Activated CD4-positive, alpha-beta T cell treated with anti-CD3 and anti-CD28 coated beads for 4 hours (primary cell): ENCODE measurements at regions not wholly inside any gene's neighbourhood (a gene's known extent, or its start where the extent isn't known, plus 50 kb on each side); places are given as distances from the start of the nearest gene placed in this dataset.

ENCODE experiments used
- DNase-seq, 2 donors: peaks; one replicate each; pipeline ENCODE4 v3.0.0-alpha.2; 2020

DNA sequence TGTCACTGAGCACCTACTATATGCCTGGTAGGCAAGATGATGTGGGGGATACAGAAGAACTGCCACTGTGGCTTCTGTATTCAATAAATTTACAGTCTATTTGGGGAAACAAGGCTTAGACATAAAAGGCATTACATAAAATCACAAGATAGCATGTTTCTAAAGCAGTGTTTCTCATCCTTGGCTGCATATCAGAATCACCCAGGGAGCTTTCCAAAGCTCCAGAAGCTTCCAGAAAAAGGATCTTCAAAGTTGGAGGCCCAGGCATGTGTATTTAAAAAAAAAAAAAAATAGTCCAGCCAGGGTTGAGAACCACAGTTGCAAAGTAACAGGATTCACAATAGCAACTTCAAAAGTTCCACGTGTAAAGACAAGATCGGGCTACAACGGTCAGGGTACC lies 112.4 kb upstream of the SPACA1 start:
- no peak for DNase-seq

DNA sequence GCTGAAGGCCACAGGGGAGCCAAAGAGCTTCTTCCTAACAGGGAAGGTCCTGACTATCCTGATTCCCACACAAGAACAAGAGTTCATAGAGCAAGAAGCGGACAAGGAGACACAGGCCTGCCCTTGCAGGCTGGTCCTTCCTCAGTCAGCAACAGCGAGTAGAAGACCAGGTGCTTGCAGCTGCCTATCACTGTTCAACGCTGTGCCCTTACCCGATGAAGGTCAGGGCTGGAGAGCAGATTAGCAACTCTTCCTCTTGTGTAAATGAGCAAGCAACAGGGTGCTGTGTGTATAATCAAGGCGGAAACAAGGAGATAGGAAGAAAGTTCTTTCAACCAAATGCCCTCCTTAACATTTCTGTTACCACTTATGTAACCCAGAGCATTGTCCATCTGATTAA lies 115.3 kb upstream of the SPACA1 start:
- DNase-seq = no peak

DNA sequence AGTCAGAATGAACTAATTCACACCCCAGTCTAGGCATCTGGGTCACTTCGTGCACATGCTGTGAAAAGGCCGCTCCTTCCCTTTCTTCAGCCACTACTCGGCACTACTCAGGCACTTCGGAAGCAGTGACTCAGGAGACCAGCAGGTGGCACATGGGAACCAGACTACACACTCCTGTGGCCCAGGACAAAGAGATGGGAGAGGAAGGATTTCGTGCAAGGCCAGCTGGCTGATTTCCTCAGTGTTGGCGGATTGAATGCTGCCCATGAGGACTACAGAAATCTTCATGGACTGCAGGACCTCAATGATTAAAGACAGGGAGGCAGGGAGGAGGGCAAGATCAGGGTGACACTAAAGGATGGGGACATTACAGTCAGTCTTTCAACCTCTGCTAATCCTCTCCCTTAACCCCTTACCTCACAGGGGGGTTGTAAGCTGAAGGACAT lies 117.8 kb upstream of the SPACA1 start:
- peak; percentile 37 to 42 for DNase-seq

DNA sequence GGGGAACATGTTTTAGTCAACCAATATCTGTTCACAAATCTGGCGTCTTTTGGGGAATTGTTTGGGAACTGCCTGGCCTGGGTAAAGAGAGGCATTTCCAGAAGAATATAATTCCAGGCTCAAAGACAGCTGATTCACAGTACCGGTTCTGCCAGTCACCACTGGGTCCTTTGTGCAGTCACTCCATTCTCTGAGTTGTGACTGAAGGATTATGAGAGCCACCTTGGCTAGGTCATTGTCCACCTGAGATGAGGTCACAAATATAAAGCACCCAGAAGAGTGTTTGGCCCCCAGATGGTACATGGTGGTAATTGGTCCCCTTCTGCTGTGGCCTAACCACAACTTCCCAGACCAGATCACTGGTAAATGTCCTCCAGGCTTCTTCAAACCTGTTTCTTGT lies 121.0 kb upstream of the SPACA1 start:
- DNase-seq = no peak

DNA sequence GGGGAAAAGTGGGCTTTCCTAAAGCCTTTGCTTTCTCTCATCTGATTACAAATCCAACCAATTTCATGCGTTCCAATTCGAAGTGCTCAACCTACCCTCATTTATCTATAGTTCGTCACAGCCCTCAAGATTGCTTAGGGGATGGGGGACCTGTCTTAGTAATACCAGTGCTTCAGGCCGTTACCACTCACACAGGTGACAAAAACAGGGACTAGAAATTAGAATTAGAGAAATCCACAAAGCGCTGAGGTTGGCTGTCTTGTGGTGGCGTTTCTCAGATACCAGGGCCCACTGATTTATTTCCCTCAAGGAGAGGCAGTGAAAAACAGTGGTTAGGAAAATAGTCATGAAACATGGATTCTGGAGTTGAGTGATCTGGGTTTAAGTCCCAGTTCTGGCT lies 121.6 kb upstream of the SPACA1 start:
- no peak for DNase-seq

DNA sequence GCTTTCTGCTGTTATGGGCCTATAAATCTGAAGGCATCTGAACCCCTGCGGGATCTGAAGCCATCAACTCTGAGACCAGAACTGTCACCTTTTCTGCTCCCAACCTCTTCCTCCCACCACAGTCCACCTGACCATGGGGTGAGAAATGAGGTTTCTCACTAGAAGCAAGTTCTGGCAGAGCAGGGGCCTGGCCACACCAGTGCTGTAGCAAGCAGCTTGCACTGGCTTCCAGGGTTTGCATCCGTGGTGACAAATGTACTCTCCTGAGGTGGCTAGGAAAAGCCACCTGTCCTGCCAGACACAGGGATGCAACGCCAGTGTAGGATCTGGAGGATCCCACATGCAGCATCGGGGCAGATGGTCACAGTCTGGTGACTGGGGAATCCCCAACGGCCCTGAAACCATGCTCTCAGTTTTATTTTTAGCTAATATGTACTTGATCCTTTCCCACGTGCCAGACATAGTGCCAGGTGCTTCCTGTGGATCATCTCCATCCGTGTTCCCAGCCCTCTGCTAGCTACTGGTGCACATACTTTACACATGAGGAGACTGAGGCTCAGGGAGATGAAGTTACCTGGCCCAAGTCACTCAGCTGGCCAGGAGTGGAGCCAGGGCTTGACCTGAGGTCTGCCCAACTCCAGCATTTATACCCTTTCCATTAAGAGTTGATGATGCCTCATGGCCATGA lies 122.1 kb upstream of the SPACA1 start:
- no peak for DNase-seq

DNA sequence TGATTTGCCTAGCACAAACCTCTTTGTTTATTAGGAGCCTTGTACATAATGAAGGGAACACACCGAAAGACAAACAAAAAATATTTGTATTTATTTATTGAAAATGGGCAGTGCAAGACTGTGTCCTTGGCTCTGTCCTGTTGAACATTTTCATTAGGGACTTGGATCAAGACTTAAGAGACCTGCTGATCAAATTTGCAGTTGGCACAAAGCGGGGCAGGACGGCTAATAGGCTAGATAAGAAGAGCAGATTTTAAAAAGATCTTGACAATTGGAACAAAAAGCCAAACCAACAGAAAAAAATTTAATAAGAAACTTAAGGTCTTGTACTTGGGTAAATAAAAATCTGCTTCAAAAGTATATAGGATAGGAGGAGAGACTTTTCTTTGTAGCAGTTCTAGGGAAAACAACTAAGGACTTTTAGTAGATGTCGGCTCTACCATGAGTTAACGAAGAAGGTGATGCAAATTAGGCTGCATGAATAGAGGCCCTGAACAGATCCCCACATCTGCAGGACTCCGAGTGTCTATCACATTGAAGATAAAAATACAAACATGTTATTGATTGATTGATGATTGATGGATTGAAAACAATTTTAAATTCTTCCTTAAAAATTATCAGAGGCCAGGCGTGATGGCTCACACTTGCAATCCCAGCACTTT lies 124.1 kb upstream of the SPACA1 start:
- DNase-seq = no peak

DNA sequence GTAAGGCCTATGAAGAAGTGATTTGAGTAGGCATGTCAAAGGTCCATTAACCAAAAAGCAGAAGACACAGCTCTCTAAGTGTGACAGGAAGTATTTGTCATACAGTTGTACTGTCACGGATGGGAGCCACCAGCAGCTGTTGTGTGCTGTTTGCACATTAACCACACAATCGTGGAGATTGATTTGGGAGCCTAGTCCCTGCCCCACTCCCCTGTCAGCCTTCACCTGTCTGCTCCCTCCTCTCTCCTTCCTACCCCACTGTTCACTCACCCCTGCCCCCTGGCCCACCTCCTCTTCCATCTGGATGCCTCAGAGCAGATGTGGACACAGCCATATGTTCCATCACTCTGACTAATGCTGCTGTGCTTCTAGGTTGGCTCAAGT lies 124.7 kb upstream of the SPACA1 start:
- no peak for DNase-seq

DNA sequence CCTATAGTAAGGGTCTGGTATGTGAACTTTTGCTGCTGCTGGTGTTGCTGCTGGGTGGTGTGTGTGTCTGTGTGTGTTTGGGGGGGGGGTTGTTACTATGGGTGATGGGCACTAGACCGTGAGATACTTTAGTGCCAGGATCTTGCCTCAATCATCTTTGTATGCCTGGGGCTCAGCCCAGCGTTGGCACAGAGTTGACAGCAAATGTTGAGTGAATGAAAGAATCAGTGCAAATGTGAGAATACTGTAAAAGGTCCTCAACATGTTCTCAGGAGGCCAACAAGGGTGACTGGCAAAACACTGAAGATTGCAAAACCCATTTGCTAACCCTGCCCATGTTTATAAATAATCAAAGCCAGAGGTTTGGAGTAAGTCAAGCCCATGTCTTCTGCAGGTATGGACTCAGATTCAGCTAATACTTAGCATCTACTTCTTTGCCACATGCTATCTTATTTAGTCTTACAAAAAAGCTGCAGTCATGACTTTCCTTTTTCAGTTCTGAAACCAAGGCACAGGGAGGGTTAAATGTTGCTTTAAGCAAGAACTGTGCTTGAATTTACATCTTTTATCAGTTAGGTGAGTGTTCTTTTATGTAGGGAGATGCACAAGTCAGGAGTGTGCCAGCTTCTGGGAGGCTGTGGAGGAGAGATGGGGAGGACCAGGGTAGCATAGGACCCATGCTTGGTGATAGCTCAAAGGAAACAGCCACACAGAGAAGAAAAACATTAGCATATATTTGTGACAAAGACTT lies 125.3 kb upstream of the SPACA1 start:
- DNase-seq = no peak

DNA sequence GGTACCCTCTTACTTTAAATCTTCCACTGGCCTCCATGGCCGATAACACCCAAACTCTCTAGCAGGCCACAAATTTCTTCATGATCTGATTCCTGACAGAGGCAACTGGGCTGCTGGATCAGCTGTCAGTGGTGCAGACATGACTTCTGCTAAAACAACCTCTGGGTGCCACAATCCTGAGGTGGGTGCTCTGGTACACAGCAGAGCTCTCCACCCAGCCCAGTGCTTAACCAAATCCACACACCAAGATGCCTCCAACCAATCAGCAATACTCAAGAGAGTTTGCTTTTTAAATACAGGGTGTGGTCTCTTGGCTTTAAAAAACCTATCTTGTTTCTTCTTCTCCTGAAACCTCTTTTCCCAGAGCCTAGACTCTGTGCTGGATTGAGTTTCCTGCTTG lies 126.6 kb upstream of the SPACA1 start:
- no peak for DNase-seq

DNA sequence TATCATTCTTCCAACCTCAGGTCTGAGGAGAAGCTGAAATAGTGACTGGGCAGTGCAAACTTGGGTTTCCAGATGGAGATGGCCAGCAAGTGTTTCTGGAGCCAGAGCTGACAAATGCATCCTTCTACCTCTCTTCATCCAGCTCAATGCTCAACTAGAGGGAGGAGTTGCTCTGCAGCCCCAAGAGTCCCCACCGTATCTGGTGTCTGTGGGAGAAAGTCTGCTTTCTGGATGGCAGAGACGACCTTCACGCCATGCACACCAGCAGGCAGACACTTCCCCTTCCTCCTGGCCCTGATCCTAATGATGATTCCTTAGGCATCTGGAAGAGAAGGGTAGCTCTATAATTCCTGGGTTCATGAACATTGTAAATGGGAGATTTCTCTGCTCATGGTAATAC lies 127.4 kb upstream of the SPACA1 start:
- DNase-seq = no peak

DNA sequence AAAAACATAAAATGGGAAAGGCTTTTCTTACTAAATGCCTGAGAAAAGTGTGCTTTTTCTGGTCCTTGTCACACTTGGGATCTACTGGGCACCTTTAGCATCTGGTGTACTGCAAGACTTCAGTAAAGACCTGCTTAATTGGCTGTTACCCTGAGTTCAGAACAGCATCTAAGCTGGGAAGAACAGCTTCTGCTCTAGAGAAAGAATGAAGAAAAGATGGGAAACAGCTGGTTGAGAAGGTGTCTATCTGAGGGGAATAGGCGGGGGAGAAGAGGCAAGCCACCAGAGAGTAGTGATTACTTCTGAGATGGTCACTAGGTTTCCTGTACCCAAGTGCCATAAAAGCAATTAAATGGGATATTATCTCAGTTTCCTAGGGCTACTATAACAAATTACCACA lies 128.2 kb upstream of the SPACA1 start:
- DNase-seq = no peak

DNA sequence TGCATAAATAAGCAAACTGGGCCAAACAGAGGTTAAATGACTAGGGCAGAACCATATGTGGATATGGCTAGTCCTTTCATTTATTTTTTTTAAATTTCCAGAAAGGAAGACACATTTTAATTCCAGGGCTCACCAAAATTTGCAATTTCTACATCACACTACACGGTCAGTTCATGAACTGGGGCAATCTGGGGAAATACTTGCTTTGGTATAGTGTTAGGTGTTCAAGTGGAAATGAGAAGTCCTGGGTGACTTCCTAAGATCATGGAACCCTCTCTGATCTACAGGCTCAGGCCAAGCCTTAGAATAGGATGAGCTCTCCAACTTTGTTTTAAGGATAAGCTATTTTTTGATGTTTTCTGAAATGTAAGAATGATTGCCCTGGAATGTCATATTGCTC lies 128.6 kb upstream of the SPACA1 start:
- DNase-seq = no peak

DNA sequence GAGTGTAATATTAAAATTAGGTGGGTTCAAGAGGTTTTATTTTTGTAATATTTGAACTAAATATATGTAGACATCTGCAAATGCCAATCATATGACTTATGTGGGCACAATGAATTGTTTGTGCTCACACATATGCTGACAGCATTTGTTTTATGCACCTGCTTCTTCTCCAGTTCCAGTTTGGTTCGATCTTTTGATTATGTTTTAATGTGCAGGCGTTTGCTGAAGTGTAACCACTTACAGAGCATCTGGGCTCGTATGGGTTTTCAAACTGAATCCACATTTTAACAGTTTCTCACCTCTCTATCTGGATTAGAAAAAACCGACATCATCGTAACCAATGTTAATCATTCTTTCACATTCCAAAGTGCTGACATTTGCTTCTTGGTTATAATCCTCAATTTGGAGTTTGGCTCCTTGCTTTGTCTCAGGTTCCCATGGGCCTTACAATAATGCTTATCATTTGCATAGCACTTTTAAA lies 129.1 kb upstream of the SPACA1 start:
- DNase-seq = no peak

DNA sequence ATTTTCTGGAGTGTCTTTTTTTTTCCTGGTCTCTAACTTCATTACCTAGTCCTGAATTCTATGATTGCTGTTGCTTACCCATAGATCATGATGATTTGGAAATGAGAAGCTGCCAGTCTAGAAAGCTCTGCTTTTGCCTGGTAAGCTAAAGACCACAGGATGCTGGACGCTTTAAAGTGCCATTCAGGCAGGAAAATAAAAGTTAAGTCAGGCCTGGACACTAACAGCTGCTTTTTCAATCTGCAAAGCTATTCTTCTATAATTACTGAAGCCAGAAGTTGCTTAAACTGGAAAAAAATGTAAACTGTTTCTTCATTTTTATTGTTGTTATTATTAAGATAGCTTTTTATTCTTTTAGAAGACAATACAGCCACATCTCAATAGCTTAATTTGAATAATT lies 129.8 kb upstream of the SPACA1 start:
- no peak for DNase-seq

DNA sequence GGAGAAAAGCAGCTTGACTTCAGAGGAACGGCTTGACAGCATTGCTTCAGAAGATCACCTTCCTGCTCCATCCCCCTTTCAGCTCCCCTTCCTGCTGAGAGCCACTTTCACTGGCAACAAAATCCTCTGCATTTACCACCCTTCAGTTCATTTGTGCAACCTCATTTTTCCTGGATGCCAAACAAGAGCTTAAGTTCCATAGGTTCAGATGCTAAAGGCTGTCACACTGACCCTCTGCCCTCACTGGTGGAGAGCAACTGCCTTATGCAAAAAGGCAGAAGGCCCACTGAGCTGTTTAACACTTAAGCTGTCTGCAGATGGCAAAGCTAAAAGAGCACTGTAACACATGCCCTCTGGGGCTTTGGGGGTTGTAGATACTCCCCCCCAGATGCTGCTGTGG lies 131.2 kb upstream of the SPACA1 start:
- DNase-seq = no peak

DNA sequence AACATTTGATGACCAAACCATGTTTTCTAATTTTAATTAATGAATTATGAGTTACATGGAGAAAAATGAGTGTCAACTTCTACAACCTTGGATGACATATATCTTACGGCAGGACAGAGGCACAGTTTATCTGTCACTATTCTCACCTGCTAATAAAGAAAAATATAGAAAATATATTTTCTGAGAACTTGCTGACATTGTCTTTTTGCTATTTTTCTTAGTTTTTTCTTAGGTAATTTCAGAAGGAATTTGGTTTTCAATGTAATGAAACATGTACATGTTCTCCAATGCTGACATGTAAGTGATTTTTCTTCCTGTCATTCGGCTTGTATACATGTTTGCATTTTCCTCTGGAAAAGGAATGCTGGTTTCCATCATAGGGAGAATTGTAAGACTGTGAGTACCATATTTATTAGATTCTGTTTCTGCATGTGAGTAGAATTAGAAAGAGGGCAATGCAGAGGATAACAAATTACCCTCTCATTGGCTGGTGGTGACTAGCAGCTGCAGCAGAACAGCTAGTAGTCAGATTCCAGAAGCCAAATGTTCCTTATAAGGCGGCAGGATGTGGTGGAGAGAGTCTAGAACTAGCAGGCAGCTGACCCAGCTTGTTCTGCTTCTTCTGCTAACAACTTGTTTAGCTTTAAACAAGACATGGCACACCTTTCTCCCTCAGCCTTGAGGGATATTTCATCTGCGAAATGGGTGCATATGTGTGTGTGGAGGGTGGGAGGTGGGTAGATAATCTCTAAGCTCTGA lies 132.8 kb upstream of the SPACA1 start:
- DNase-seq = no peak

DNA sequence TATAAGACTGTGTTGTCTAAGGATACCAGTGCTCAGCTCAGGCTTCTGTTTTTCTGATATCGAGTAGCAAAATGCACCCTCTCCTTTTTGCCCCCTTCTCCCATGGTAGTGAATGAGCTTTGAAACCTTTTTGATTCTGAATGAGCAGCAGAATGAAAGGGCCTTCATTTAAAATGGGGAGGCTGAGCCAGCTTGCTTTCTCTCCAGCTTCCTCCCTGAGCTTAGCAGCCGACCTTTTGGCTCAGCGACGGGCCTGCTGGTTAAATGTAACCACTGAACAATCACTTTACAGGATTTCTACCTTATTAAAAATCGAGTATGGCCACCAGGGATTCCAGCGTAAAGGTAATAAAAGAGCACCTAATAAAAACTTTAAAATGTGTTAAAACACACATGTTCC lies 133.7 kb upstream of the SPACA1 start:
- no peak for DNase-seq

DNA sequence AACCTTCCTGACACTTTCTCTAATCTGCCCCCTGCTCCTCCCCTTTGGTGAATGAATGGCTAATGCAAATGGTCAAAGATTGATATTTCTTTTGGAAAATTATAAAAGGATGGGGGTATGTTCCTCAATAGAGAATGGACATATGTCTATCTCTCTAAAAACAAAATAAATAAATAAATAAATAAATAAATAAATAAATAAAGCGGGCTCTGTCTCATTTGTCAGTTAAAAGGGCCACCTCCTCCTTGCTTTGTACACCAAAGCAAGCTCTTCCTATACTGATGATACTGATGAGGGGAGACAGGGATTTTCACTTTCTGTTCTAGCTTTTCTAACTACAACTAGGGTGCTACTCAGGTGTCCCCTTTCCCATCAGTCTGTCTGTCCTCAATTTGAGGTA lies 135.5 kb upstream of the SPACA1 start:
- DNase-seq = no peak

DNA sequence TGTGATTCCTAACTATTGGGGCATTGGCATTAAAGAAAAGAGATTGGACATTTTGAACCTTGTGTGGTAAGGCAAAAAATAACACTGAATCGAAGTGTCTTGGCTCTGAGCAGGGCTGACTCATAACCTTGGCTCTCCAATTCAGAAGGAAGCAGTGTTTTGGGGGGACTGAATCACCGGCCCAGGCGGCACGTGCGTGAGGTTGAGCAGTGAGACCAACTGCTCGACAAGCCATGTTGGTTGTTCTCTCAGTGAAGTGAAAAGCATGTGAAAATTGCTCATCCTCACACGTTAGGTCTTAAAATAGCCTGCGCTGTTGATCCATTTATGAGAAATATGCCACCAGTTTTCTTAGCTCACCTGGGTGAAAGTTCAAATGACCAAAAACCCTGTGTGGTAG lies 137.8 kb upstream of the SPACA1 start:
- no peak for DNase-seq

DNA sequence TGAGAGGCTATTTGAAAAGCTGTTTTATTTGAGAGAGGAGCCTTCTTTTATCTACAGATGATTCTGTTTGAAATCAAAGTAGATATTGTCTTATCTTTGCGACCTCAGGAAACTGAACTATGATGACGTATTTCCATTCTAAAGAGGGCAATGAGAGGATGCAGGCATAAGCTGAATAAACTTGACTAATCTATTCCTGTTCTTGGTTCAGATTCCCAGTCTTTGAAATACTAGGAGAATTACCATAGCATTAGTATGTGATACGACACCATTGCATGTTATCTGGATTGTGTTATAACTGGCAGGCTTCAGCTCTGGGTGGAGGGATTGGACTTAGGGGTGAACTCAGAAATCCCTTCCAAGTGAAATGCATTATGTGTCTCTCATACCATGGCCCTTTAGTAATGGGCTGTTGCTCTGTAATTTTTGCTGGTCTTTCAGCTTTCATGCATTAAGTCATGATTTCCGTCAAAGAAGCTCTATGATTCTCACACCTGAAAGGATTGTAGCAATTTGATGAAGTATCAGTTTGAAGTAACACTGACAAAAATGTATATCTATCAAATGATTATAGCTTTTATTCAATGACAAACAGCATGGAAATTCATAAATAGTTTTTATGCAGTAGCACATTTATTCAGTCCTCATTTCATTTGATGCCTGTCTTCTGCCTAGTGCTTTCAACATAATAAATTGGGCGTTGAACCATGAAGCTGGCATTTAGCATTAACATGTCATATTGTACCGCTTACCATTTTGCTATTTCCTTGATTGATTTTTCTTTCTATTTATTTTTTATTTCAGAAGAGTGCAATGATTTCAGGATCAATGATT lies 138.4 kb upstream of the SPACA1 start:
- no peak for DNase-seq

DNA sequence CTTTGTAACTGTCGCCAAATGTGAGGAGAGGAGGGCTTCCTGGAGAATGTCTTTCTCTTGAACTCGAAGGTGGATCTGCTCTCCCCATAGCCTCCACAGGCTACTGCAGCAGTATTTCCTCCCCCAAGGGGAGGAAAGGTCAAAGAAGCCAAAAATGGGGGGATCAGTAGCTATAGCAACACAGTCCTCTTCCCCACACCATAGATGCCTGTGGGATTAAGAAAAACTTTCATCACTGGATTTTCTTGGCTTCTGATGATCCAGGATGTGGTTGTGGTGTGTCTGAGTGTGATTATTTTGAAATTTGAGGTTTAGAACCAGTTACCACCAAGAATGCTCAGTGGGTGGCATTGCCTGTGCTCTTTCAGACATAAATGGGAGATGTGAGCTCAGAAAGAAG lies 140.1 kb upstream of the SPACA1 start:
- DNase-seq = no peak
